Aorta (tissue), 5 donors: ENCODE measurements at regions not wholly inside any gene's neighbourhood (a gene's known extent, or its start where the extent isn't known, plus 50 kb on each side); places are given as distances from the start of the nearest gene placed in this dataset.
"Not testable (repeated sequence)": the region's sequence is repeated elsewhere in the genome, so short reads cannot be mapped to it uniquely, and the experiment has no call there.

Source experiments
- ATAC-seq: fragments of 200-7000 bp; cut with Tn5 transposase; one replicate; pipeline ENCODE4 v1.9.1; 2022; ENCODE audit warnings: moderate library complexity; ENCODE audit not compliant: low FRiP score
- DNase-seq, 2 donors: peaks; one replicate each; pipeline ENCODE4 v3.0.0-alpha.2; 2020
- H3K27ac ChIP-seq, 2 donors: one replicate each; pipeline ENCODE4 v1.5.1; 2013; ENCODE audit warnings: low read length in 2 of 2, mild to moderate bottlenecking in 2 of 2, moderate library complexity in 2 of 2, control low read depth in 1 of 2, inconsistent platforms in 1 of 2, low read depth in 1 of 2
- H3K27me3 ChIP-seq, 2 donors: one replicate each; pipeline ENCODE4 v1.6.1; 2013; ENCODE audit warnings: control low read depth in 1 of 2, low read length in 1 of 2, mild to moderate bottlenecking in 1 of 2, moderate library complexity in 1 of 2; ENCODE audit not compliant: insufficient read depth in 2 of 2, control insufficient read depth in 1 of 2
- H3K36me3 ChIP-seq, 2 donors: one replicate each; pipeline ENCODE4 v1.6.1; 2013; ENCODE audit warnings: control low read depth in 1 of 2, low read length in 1 of 2, mild to moderate bottlenecking in 1 of 2; ENCODE audit not compliant: insufficient read depth in 2 of 2, control insufficient read depth in 1 of 2
- H3K4me1 ChIP-seq, 2 donors: one replicate each; pipeline ENCODE4 v1.6.1; 2013; ENCODE audit warnings: low read length in 2 of 2, control low read depth in 1 of 2, mild to moderate bottlenecking in 1 of 2, moderate library complexity in 1 of 2; ENCODE audit not compliant: insufficient read depth in 2 of 2, control insufficient read depth in 1 of 2
- H3K4me3 ChIP-seq, 2 donors: one replicate each; pipeline ENCODE4 v1.5.1; 2013; ENCODE audit warnings: low read length in 2 of 2, control low read depth in 1 of 2, mild to moderate bottlenecking in 1 of 2
- H3K9me3 ChIP-seq: one replicate; pipeline ENCODE4 v1.6.1; 2013; ENCODE audit warnings: mild to moderate bottlenecking, low read length; ENCODE audit not compliant: control insufficient read depth
- WGBS, 2 donors: extraction: QIAGEN DNeasy Blood & Tissue Kit; methylation state at CpG; one replicate each; pipeline ENCODE4 v1.1.7; 2013; 5-methylcytosine and 5-hydroxymethylcytosine counted together
- intact Hi-C, 2 donors: fragments of 100-400 bp; cut with DNase I; formaldehyde crosslinking; loops; one replicate each; pipeline versions ENCODE4 v1.14.2 to v1.15.0; 2022
- donor health status: healthy with polysubstance abuse.
- donor health status: Bipolar disorder and iron deficiency.
- donor health status: DM: no; HTN: no; CAD: no.
- donor health status: DM: no; HTN: no; CAD: no.
- donor health status: DM: yes; HTN: yes; CAD: no.

DNA sequence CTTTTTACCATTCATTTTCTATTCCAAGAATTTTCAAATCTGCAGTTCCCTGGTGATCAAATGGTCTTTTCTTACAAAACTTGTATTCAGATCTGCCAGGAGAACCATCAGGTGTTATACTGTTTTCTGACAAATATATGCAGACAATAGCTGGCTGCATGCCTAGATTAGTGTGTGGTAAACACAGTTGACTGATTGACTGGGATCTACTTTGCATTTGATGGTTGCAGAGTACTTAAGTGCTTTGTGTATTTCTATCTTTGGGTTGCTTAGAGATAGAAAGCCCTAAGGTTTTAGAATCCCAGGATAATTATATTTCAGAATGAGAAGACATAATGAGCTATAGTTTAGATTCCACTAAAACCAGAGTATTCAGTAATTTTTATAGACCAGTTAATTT, 102.0 kb upstream of the CHODL start:
- Histone ChIP-seq H3K4me1 (no peaks in the 10 kb centered on the region), H3K36me3 (no peaks in the 10 kb centered on the region), H3K27ac (no peak overlapping the region), H3K27me3 (no peaks in the 10 kb centered on the region), H3K9me3 (no peaks in the 10 kb centered on the region), H3K4me3 (no peak overlapping the region)
- ATAC-seq, result no peak
- DNase-seq, result no peak
- intact Hi-C loops, result no loop called here

DNA sequence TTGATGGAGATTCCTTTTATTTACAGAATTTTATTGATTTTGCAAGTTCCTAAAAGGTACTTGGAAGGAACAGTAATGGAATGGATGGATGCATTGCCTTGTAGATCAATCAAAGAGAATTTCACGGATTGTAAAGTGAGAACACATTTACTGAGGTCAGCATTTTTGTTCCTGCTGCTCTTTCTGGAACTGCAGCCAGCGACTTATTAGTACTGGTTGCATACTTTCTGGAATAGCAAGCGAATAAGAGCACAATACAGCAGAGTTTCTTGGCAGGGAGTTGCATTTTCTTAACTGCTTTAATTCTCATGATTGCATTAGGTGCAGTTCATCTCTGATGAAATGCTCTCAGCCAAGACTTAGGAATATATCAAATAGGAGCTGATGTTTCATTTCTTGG, 106.1 kb upstream of the CHODL start:
- H3K4me1 ChIP-seq, result no peaks in the 10 kb centered on the region
- no peaks in the 10 kb centered on the region for H3K36me3 ChIP-seq
- no peaks in the 10 kb centered on the region for H3K27me3 ChIP-seq
- intact Hi-C loops, result no loop called here
- ATAC-seq (no peak), DNase-seq (no peak)
- no peak overlapping the region for H3K27ac ChIP-seq
- H3K9me3 ChIP-seq, result no peaks in the 10 kb centered on the region
- WGBS, 2 donors, result 11 to 21% methylated on average over 3 of the region's 3 CpGs
- no peak overlapping the region for H3K4me3 ChIP-seq

DNA sequence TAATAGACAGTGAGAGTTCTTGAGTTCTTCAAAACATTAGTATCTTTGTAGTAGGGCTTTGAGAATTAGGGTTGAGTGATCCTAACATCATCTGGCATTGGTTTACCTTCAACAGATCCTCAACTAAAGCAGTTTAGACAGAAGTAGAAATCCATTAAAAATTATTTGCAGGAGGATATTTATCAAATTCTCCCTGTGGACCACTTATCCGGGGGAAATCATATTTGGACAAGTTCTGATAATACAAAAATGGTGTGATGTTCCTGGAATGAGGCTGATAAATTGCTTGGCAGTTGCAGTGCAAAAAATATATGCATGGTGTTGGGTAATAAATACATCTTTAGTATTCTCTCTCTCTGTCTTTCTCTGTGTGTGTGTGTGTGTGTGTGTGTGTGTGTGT, 115.1 kb upstream of the CHODL start:
- H3K4me3 ChIP-seq, result no peak overlapping the region
- no peaks in the 10 kb centered on the region for H3K27me3 ChIP-seq
- 23 to 28% methylated on average over 1 of the region's 1 CpG for WGBS, 2 donors

DNA sequence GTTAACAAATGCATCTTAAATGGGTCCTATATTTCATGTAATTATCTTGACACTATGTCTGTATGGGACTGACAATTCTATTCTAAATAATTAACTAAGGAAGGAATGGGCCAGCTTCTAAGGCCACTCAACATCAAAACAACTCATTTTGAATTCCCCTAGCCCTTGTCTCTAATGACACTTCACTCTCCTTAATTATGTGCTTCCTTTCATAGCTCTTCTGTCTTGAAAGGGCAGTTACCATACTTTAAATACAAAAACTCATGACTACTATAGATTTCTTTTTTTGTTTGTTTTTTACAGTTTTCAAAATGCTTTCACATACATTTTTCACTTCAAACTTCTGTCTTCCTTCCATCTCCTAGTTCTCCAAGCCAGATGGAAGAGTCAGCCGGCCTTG, 126.1 kb upstream of the CHODL start:
- Histone ChIP-seq H3K4me1 (no peaks in the 10 kb centered on the region), H3K27me3 (no peaks in the 10 kb centered on the region), H3K9me3 (no peaks in the 10 kb centered on the region), H3K36me3 (no peaks in the 10 kb centered on the region), H3K27ac (no peak overlapping the region), H3K4me3 (no peak overlapping the region)
- no peak for ATAC-seq
- DNase-seq, result no peak
- intact Hi-C loops, result no loop called here
- WGBS, 2 donors, result 29 to 52% methylated on average over 1 of the region's 1 CpG

More for the DNA sequence above, 115.1 kb upstream of the CHODL start:
- no peak for DNase-seq
- no peak for ATAC-seq
- H3K27ac ChIP-seq, result no peak overlapping the region
- no peaks in the 10 kb centered on the region for H3K36me3 ChIP-seq
- intact Hi-C loops, result no loop called here
- no peaks in the 10 kb centered on the region for H3K4me1 ChIP-seq
- H3K9me3 ChIP-seq, result no peaks in the 10 kb centered on the region

DNA sequence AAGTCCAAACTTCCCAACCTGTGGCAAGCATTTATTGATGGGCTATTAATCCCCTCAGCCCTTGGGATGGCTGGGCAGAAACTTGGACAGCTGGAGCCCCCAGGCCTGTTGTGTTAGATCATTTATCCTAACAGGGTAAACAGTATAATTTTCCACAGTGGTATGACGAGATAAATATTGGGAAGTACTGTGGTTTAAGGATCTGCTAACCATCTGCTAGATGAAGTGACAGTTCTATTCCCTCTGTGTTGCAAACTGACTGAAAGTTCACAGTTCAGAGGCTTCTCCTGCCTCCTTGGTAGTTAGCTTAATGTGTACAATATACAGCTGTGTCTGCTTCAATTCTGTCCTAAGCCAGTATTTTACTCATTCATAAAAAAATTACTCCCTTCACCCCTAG, 127.5 kb upstream of the CHODL start:
- no peak for DNase-seq
- no peak for ATAC-seq
- Histone ChIP-seq H3K9me3 (no peaks in the 10 kb centered on the region), H3K27ac (no peak overlapping the region), H3K4me3 (no peak overlapping the region), H3K27me3 (no peaks in the 10 kb centered on the region), H3K4me1 (no peaks in the 10 kb centered on the region), H3K36me3 (no peaks in the 10 kb centered on the region)
- intact Hi-C loops, result no loop called here
- 30 to 33% methylated on average over 1 of the region's 1 CpG for WGBS, 2 donors

DNA sequence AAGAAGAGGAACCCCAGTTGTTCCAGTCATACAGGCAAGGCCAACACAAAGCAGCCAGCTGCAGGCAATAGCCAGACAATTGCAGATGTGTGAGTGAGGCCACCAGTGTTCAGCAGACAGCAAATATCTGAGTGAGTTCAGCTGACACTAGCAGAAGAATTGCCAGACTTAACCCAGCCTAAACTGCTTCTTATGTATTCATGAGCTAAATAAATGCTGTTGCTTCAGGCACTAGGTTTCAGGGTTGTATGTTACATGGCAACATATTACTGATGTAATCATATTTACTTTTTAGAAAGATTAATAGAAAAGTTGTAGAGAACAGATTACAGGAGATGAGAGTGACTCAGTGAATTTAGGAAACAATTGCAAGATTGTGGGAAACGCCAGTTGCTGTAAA, 129.8 kb upstream of the CHODL start:
- no peaks in the 10 kb centered on the region for H3K4me1 ChIP-seq
- DNase-seq, result no peak
- WGBS, 2 donors, result 14 to 46% methylated on average over 1 of the region's 1 CpG
- peak; percentile 46 for ATAC-seq
- no peak overlapping the region for H3K4me3 ChIP-seq
- H3K9me3 ChIP-seq, result no peaks in the 10 kb centered on the region
- no peaks in the 10 kb centered on the region for H3K36me3 ChIP-seq
- H3K27me3 ChIP-seq, result no peaks in the 10 kb centered on the region
- intact Hi-C loops, result no loop called here
- H3K27ac ChIP-seq, result no peak overlapping the region

DNA sequence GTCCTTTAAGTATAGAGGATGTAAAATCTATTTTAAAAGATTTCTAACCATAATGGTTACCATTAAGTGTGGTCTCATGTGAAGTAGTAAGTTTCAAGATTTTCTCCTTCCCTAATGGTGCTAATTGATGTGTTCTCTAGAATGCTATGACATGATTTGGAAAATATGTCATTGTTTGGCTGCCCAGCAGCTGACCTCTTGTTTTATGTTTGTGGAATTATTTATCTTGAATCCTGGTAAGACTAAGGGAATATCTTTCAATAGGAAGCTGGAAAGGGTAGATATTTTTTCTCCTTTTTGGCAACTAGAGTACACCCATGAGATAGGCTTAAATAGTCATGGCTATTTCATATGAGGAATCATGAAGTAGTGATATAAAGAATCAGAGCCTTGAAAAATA, 139.8 kb upstream of the CHODL start:
- Histone ChIP-seq H3K9me3 (no peaks in the 10 kb centered on the region), H3K27me3 (no peaks in the 10 kb centered on the region), H3K4me3 (no peak overlapping the region), H3K4me1 (no peaks in the 10 kb centered on the region), H3K36me3 (no peaks in the 10 kb centered on the region), H3K27ac (no peak overlapping the region)
- DNase-seq (no peak), ATAC-seq (peak; percentile 26)
- intact Hi-C loops, result no loop called here

DNA sequence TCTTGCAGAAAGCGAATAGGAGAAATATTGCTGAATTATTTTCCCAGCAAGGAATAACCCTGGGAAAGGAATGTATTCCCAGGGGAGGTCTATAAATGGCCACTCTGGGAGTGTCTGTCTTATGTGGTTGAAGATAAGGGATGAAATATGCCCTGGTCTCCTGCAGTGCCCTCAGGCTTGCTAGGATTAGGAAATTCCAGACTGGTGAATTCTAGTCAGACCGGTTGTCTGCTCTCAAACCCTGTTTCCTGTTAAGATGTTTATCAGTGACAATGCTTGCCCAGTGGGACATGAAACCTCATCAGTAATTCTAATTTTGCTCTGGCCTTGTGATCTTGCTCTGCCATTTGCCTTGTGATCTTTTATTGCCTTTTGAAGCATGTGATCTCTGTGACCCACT, 148.2 kb upstream of the CHODL start:
- H3K36me3 ChIP-seq, H3K27me3 ChIP-seq, intact Hi-C loops, H3K27ac ChIP-seq, H3K9me3 ChIP-seq, H3K4me3 ChIP-seq, ATAC-seq, DNase-seq, H3K4me1 ChIP-seq: not testable (repeated sequence)
- WGBS, 2 donors, result 10 to 26% methylated on average over 2 of the region's 2 CpGs

DNA sequence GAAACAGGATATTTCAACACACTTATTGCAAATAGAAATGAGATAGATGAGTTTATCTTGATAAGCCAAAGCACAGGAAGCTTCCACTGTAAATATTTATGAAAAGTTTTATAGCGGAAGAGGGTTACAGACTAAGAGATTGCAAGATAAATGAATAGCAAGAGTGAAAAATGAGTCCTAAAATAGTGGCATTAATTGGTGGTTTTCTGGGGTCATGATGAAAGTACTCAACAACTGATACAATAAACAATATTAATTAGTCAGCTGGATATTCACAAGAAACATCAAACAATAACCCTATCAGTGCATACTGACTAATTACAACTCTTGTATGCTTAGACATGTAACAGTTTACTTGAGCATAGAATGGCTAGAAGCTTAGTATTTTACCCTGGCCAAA, 154.8 kb upstream of the CHODL start:
- Histone ChIP-seq H3K36me3 (no peaks in the 10 kb centered on the region), H3K27ac (no peak overlapping the region), H3K4me3 (no peak overlapping the region), H3K27me3 (no peaks in the 10 kb centered on the region), H3K9me3 (peaks cover 4% of the 10 kb centered on the region), H3K4me1 (no peaks in the 10 kb centered on the region)
- WGBS, 2 donors, result 29 to 38% methylated on average over 1 of the region's 1 CpG
- DNase-seq, result no peak
- ATAC-seq, result no peak
- intact Hi-C loops, result no loop called here

DNA sequence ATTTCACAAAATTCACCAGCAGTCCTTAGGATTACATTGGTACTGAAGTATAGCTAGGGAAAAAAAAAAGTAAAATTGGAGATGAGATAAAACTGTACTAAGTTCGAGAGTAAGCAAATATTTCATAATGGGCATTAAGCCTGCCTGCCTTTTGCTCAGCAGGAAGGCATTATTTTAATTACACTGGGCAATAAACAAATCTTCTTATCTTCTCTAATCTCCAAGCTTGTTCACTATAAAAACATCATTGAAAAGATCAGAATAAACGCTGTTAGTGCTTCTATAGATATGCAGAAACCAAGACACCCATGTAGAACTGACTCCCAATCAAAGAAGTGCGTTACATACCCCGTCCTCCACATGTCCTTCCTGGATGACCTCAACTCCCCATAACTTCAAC, 174.2 kb upstream of the CHODL start:
- Histone ChIP-seq H3K9me3 (no peaks in the 10 kb centered on the region), H3K36me3 (no peaks in the 10 kb centered on the region), H3K4me3 (no peak overlapping the region), H3K27ac (no peak overlapping the region), H3K27me3 (no peaks in the 10 kb centered on the region), H3K4me1 (no peaks in the 10 kb centered on the region)
- 52 to 56% methylated on average over 4 of the region's 4 CpGs for WGBS, 2 donors
- ATAC-seq, result no peak
- DNase-seq, result no peak
- intact Hi-C loops, result no loop called here
